GM21390 (cell line): ENCODE measurements at regions not wholly inside any gene's neighbourhood (a gene's known extent, or its start where the extent isn't known, plus 50 kb on each side); places are given as distances from the start of the nearest gene placed in this dataset.

ENCODE experiments used
- ATAC-seq: cut with Tn5 transposase; IDR thresholded peaks from one replicate; pipeline ENCODE4 v1.9.1; 2021; ENCODE audit not compliant: unreplicated experiment

DNA sequence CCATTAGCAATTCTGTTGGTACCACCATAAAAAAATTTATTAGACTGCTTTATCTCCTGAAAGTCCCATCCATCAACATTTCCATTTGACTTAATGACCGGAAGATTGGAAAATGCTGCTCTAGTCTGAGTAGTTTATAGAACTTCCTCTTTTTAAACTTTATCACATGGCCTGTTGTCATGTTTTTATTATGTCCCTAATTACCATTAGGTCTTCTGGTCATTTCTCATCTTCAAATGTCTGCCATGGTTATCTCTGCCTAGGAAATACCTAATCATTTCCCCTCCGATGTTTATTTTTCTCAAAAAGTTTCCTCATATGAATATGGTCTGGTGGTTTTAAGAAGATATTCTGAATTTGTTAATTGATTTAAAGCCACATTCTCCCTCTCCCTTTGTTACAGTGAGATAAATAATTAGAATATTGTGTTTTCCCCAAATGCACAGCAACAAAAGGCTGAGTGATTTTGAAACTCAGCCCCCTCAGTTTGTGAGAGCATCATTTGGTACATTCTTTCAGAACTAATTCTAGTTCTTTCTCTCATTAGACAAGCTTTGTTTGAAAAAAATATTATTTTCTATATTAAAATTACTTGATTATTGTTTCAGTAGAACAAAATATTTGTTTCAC is 317.1 kb upstream of the ST6GAL2 start:
- no peak for ATAC-seq

DNA sequence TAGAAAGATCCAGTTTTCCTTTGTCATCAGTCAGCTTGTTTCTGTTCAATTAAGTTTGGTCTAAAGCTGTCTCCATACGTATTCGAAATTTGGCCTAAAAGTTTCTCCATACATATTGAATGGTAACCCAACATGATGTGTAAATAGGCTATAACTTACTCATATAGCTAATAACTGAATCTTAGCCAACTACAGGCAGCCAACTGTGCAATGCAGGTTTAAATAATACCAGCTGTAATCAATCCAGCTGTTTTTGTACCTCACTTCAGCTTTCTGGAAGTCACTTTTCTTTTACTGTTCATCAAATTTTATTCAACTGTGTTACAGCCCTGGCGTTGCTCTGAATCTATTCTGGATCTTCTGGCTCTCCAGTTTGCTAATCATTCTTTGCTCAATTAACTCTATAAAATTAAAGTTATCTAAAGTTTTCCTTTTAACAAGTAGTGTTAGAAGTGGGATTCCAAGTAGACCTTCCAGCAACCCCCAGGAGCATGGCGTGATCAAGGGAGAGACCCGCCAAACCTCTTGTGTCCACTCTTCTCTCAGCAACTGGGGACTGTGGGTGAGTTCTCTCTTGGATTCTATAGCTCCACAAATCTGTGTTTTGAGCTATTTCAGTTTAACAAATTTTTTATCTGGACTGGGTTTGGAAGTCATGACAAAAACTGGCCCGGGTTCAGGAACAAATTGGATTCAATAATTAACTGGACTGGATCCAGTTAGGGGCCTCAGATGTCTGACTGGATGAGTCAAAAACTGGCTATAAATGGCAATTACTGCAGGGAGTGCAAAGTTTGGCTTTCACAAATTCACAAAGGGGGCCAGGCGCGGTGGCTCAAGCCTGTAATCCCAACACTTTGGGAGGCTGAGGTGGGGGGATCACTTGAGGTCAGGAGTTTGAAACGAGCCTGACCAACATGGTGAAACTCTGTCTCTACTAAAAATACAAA is 329.7 kb upstream of the ST6GAL2 start:
- ATAC-seq = no peak

DNA sequence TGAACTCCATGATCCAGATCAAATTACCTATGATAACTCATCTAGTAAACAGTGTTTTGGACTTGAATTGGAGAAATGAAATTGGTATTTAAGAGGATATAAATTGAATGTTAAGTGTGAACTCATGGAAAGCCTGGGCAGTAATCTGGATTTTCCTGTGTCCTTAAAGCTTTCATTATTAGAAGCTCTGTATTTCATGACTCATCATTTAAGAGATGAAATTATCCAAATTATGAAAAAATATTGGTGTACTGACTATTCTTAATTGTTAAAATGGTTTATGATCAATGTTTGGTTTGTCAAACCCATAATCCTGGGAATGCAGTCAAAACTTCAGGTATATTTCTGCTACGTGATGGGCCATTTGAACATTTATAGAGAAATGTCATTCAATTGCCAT is 332.2 kb upstream of the ST6GAL2 start:
- ATAC-seq = no peak

DNA sequence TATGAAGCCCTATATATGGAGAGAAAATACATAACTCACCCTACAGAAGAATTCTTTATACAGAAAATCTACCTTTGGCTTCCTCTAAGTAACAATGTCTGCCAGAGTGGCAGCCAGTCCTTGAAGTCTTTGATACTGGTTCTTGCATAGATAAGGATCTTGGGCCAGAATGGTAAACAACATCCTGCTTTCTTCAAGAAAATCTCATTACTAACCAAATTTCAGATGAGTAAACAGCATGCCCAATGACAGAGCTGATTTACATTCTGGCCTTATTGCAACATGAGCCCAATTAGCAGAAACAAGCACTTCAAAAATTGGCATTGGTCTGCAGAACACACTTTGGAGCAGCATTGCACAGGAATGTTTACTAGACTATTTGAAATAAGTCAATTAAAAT is 336.5 kb upstream of the ST6GAL2 start:
- ATAC-seq = no peak

DNA sequence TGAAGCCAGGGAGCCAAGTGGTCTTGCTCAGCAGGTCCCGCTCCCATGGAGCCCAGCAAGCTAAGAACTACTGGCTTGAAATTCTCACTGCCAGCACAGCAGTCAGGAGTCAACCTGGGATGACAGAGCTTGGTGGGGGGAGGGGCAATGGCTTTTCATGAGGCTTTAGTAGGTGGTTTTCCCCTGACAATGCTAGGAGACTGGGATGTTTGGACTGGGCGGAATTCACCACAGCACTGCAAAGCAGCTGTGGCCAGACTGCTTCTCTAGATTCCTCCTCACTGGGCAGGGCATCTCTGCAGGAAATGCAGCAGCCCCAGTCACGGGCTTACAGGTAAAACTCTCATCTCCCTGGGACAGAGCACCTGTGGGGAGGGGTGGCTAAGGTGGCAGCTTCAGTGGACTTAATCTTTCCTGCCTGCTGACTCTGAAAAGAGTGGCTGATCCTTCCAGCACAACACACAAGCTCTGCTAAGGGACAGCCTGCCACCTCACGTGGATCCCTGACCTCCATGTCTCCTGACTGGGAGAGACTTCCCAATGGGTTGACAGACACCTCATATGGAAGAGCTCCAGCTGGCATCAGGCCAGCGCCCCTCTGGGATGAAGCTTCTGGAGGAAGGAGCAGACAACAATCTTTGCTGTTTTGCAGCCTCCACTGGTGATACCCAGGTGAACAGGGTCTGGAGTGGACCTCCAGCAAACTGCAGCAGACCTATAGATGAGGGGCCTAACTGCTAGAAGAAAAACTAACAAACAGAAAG is 349.7 kb upstream of the ST6GAL2 start:
- no peak for ATAC-seq

DNA sequence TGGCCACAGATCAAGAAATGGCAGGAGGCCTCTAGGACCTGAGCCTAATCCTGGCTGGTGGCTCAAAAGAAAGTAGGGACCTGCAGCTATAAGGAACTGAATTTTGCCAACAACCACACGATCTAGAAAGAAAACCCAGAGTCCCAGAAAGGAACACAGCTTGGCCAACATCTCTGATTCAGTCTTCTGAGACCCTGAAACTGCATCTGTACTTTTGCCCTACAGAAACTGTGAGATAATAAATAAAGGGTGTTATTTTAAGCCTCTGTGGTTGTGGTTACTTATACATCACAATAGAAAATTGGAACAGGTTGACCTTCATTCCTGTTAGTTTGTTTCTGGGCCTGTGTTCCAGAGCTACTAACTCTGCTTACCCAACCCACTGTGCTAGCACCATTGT is 356.8 kb upstream of the ST6GAL2 start:
- ATAC-seq = no peak

DNA sequence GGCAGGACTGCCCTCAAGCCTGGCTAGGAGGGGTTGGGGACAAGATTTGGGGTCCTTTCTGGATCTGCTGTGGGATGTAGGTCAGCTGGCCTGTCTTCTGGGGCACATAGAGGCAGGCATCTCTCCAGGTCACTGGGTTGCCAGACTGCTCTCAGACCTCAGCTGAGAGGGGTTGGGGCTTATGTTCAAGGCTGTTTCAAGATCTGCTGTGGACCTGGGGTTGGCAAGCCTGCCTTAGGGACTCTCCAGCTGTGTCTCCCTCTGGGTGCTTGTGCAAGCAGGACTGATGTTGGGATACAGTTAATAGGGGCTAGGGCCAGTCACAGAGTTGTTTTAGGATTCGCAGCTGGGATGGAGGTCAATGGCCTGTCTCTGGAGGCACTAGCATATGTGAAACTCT is 363.0 kb upstream of the ST6GAL2 start:
- ATAC-seq = no peak

DNA sequence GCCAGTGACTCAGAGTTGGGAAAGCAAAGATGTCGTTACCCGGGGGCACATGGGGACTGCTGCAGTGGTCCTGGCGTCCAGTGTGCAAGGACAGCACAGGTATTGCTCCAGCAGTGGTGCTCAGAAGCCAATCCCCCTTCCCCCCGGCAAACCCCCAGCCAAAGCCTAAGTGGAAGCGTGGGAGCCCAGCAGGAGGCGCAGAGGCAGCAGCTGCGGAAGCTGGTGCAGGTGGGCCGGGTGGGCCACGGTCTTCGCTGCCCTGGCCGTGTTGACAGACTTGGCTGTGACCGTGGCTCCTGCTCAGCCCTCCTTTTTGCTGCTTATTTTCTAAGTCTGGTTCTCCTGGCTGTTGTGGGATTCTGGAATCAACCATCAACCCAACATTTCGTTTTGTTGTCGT is 369.8 kb upstream of the ST6GAL2 start:
- no peak for ATAC-seq

DNA sequence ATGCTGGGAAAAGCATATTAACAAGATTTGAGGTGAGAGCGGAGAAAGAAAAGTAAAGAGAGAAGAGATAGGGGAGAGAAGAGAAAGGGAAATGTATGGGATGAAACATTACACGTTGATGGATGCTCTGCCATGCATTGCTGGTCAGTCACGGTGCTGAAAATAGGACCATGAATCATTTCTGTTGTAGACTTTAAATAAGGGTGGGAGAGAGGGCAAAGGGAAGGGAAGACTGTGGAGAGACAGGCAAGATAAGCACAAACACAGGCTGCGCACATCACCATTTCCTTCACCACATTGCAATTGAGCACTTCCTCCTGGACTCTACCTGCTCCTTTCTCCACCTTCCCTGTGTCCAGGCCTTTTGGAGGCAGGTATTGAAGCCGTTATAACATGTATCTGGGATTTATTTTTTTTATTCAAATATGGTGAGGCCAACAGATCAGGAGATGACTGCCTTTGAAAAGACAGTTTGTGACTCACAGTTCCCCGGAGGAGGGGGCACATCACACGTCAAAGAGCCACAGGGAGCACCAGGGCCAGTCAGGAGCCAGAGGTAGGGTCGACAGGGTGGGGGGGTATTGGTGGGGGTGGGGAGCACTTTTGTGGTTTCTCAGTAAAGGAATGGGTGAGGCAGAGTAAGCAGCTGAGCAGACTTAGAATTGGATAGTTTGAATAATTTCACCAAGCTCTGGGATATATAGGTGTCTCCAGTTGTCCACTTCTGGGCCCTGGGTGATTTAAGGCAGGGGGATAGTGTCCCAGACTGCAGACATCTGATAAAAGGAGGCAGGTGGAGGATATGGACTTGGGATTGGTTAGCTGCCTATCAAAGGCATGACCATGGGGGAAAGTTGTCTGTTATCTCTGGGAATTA is 372.8 kb upstream of the ST6GAL2 start:
- no peak for ATAC-seq

DNA sequence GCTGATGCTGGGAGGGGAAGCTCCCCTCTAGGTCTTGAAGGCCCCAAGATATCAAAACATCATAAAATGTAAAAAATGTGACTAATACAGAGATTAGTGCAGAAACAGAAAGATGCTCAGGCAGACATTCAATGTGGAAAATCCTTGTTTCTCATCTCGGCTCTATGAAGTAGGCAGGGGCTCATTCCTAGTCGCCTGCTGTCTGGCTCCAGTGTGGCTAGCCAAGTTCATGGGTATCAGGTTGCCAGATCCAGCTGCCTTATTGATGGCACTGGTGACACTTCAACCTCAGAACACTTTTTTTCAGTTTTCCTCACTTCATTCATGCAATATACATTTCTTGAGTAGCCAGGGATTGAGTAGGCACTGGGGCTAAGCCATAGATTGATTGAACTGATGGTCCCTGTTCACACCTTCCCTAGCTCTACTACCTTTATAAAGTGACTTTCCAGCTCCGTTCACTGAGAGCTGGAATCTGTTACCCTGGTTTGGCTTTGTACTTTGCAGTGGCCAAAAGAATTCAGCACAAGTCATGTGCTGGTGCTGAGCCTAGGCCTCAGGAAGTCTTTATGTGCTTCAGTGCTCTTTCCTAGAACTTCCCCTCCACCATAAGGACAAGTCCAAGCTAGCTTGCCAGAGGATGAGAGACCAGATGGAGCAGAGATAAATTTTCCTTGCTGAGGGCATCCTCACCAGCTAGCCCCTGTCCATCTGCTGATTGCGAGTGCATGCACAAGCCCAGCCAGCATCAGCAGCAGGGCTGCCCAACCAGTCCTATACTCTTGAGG is 373.6 kb upstream of the ST6GAL2 start:
- no peak for ATAC-seq

DNA sequence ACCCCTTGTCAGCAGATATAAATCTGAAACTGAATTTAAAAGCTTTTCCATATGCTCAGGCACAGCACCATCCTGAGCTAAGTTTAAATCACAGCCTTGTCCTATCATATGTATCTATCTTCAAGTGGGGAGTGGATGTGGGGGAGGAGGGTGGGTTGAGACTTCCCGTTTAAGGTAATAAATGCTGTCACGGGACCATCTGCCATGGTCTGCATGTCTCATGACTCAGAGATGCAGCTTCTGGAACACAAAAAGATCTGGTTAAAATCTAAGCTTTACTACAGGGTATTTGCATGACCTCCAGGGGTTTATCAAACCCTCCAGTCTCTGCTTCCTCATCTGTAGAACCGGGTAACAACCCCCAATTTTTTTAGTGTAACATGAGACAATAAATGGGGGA is 377.7 kb upstream of the ST6GAL2 start:
- ATAC-seq = no peak

DNA sequence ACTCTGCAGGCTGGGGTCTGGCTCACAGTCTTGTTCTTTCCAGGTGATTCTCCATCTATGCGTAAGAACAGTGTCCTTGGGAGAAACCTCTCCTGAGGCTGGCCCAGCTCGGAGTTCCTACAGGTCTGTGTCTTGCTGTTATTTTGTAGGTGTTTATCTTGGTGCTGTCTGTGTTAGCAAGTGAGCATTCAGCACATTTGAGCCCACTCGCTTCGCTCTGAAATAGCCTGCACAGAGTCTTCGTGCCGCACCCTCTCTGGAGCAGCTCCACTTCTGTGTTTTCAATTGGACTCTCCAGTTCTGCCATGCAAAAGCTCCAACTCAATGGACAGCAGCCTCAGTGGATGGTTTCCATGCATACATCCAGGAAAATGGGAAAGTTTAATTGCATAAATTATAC is 378.2 kb upstream of the ST6GAL2 start:
- no peak for ATAC-seq

DNA sequence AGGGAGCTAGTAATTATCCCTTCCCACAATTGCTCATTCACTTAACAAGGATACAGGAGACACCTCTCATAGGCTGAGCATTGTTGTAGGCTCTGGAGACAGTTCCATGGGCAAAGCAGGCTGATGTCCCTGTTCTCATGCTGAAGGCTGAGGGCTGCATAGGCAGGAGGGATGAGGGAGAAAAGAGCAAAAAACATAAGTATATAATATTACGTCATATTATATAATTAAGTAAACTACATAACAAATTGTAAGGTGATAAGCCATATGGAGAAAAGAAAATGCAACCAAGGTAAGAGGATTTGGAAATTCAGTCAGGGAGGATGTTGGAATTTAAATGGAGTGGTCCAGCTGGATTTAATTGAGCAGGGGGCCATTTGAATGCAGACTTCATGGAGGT is 380.6 kb upstream of the ST6GAL2 start:
- ATAC-seq = no peak

DNA sequence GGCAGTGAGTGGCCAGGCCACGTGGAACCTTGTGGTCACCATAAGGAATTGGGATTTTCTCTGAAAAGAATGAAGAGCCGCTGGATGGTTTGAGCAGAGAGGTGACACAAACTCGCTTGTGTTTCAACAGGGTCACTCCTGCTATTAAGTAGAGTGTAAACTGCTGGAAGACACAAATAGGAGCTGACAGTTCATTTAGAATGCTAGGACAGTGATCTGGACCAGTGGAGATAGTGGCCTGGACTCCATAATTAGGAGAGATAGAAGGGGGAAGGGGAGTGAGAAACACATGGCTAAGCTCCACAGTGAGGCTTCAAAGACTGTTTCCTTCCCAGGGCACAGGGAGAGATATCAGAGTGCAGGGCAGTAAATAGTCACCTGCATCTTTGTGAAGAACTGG is 381.1 kb upstream of the ST6GAL2 start:
- no peak for ATAC-seq

DNA sequence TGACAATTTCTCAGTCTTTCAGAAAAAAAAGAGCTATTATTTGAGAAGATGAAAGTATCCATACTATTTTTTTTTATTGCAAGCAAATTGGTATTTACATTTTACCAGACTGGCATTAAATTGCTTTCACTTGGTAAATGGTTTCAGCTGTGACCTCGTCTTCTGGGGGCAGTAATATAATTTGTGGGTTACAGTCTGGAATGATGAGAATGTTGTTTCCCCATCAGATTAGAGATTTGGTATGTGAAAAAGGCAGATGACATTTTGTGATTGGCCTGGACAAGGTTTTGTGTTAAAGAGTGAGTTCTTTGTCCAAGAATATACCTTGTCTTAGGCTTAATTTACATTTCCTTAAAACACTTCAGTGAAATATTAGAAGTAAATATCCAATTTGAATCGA is 390.1 kb upstream of the ST6GAL2 start:
- no peak for ATAC-seq

DNA sequence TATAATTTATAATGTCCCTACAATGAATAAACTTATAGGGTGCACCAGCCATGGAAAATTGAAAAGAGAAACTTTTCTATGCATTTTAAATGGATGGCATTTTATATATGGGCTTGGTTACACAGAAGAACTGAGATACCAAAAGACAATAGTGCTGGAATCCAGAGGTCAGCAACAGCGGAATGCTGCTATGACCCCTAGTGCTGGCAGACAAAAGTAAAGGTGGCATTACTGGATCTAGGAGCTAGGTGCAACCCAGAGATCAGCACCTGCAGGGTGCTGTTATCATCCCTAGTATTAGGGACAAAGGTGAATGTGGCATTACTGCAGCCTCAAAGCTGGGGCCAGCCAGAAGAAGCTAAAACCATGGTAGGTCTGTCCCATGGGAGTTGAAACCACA is 392.7 kb upstream of the ST6GAL2 start:
- ATAC-seq = no peak

DNA sequence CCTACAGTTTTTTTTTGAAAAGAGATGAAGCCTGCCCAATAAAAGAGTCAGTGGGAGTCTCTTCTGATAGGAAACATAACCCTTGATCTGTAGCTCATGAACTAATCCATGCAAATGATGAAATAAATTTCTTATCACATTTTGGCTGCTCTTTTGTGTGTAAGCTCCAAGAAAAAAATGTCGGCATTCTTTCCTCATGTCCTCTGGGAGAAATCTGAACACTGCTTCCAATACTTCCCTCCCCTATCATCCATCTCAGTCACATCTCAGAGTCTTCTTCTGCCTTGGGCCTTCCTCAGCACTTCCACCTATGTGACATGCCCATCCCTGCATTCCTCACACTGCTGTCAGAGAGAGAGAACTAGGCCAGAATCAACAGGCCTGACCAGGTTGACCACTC is 395.7 kb upstream of the ST6GAL2 start:
- no peak for ATAC-seq

DNA sequence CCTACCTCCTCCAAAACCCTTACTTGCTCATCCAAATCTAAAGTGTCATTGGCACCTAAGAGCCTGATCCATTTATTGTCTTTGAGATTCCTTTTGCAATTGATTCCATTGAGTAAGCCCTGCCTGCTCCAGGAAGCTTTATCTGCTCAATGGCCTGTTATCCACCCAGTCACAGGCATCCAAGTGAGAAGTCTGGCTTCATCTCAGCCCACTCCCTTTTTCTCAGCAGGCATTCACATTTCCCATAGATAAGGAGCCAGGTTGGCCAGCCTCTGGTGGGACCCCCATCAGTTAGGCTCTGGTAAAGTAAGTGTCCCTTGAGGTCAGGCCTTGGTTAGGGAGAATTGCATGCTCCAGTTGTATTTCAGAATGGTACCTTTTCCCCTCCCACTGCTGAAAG is 396.2 kb upstream of the ST6GAL2 start:
- no peak for ATAC-seq

DNA sequence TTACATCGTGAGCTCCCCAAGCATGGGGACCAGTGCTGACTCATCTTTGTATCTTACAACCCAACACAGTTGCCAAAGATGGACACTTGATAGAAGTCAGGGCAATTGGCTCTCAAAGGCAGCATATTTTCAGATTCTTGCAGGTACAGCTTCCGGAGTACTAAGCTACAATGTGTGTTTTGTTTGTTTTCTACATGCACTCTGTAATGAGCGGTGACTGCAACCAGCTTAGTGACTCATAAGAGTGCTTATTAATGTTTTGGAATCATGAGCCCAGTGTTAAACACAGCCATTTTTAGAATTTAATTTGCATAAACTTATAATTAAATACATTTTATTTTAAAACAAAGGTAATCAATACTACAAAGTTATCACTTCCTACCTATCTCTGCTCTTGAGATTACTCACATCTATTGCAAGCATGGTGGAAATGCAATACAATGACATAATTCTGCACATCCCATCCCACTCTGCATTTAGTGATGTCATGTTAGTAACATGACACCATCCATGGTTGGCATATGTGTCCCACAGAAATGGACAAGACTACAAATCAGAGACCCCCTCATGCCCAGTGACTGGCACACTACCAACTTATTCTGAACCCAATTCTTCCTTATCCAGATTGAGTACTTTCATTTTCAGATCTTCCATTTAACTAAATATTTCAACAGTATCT is 399.8 kb upstream of the ST6GAL2 start:
- no peak for ATAC-seq

DNA sequence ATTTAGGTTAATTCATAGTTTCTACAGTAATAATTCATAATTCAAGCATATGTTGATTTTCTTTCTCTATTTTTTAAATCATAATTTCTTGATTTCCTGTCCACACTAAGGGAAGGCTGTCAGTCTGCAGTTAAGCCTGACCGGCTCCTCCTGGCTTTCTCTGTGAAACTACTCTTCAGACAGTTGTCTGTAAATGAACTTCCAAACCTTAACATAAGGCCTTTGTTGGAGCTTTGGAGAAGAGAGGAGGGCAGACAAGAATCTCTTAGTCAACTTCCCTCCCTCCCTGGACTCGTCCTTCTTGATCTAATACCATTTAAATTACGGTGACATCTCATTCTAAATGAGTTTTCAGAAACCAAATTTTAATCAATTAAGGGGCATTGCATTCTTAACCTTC is 404.1 kb upstream of the ST6GAL2 start:
- ATAC-seq = no peak
